HG02938 (cell line): ENCODE measurements at regions not wholly inside any gene's neighbourhood (a gene's known extent, or its start where the extent isn't known, plus 50 kb on each side); places are given as distances from the start of the nearest gene placed in this dataset.
"Not testable (repeated sequence)": the region's sequence is repeated elsewhere in the genome, so short reads cannot be mapped to it uniquely, and the experiment has no call there.

ENCODE experiments used
- ATAC-seq: cut with Tn5 transposase; IDR thresholded peaks from one replicate; pipeline ENCODE4 v1.9.1; 2021; ENCODE audit warnings: mild to moderate bottlenecking, moderate library complexity; ENCODE audit not compliant: unreplicated experiment

DNA sequence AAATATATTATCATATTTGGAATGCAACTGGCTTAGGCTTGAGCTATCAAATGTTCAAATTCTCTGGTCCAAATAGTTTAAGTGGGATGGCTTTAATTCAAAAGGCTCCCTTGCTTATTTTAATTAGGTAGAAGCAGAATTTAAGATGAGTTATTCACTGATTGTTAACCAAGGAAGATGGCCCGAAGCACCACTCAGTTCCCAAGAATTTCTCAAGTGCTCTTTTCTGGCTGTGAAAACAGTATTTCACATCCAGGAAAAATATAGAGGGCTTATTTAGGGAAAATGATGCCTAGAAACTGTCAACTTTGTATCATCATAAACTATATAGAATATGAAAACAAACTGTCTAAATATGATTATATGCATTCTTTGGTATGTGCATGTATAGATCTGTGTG lies 246.5 kb upstream of the SFRP2 start:
- no peak for ATAC-seq

DNA sequence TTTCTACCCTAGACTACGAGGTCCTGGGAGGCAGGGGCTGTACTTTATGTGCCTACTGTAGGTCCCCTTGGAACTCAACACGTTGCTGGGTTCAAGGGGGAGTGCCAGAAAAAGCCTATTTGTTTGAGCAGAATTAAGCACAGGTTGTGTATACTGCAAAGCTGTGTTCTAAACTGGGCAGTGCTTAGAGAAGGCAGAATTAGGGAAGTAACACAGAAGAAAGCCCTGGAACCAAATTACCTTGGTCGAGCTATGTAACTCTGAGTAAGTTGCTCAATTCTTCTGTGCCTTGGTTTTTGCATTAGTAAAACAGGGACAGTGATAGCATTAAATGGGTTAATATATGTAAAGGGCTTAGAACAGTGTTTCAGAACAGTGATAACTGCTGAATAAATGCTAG lies 245.0 kb upstream of the SFRP2 start:
- no peak for ATAC-seq

DNA sequence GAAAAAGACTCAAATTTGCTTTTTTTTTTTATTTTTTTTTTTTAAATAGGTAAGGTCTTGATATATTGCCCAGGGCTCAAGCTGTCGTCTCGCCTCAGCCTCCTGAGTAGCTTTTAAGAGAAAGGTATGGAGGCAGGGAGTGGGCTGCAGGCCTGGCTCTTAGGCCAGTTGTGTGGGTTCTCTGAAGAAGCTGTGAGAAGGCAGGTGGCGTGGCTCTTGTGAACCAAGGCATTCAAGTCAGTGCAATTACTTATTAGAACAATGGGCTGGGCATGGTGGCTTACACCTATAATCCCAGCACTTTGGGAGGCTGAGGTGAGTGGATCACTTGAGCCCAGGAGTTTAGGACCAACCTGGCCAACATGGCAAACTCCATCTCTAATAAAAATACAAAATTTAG lies 244.0 kb upstream of the SFRP2 start:
- ATAC-seq, result no peak

DNA sequence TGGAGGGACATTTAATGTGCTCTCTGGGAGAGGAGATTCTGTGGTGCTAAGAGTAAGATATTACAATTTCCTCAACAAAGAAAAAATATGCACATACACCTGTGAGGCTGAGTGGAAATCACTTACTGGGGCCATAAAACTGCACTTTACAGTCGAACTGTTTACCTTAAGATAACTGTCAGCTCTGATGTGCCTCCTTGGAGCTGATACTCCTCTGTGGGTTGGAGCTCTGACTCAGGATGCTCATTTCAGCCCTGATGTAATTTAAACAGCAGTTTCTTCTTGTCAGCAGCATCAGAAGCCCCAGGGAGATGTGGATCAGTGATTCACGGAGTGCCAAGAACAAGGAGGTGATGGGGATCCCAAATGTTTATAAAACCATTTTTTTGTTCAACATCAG lies 241.9 kb upstream of the SFRP2 start:
- no peak for ATAC-seq

DNA sequence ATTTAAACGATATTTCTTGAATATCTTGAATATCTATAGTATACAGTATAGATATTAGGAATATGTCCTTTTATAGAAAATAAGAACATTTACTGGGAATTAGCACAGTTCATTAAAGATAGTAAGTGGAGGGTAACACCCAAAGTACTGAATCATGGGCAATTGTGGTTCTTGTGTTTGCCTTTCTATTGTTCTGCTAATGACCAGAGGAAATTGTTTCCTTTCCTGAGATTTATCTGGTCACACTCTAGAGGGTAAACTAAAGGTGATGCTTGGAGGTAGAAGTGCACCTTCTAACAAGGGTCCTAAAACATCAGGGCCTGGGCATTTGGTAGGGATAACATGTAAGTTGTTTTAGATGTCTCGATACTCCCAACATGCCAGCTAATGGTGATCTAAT lies 241.3 kb upstream of the SFRP2 start:
- no peak for ATAC-seq

DNA sequence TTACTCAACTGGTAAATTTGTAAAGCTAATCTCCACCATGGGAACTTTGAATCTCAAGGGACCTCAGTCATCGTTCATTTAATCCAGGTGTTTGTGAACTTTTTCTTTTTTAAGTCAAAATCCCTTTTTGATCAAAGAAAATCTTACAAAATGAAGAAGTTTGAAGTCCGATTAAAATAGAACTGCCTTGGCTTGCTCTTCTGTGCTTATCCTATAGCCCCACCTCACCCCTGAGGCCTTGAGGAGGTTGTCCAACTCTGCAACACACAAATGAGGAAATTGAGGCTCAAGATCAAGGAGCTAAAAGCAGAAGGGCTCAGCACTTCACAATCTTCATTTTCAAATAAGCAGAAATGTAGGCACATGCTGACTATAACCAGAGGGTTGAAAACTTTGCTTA lies 240.3 kb upstream of the SFRP2 start:
- no peak for ATAC-seq

DNA sequence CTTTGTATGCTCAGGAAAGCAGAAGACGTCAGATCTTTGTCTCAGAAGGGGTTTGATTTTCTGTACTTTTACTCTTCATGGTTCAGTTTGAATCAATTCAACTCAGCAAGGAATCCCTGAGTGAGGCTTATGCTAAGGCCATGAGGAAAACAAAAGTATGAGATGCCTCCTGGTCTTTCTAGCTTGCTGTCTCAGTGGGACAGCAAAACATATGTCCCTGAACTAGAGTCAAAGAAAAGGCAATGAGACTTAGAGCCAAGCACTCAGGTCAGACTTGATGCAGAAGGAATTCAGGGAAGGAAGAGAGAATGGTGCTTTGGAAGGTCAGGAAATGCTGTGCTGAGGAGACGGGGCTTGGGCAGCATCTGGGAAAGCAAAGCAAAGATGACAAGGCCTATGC lies 236.2 kb upstream of the SFRP2 start:
- no peak for ATAC-seq

DNA sequence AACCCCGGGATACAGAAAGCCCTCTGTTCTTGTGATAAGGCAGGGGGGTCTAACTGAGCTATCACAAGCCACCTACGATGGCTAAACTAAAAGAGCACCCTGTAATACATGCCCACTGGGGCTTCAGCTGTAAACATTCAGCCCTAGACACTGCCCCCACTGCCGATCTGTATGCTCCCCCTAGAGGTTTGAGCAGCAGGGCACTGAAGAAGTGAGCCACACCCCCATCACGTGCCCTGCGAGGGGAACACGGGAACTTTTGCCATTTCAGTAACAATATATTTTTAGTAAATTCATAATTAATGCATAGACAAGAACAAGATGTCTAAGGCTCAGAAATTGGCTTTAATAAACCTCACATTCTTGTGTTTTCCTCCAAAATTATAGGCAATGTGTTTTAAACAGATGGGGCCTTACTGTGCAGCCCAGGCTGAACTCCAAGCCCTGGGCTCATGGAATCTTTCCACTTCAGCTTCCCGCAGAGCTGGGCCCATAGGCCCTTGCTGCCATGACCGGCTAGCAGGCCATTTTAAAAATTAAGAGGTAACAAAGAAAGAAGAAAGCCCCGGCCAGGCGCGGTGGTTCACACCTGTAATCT lies 235.3 kb upstream of the SFRP2 start:
- ATAC-seq, result no peak

DNA sequence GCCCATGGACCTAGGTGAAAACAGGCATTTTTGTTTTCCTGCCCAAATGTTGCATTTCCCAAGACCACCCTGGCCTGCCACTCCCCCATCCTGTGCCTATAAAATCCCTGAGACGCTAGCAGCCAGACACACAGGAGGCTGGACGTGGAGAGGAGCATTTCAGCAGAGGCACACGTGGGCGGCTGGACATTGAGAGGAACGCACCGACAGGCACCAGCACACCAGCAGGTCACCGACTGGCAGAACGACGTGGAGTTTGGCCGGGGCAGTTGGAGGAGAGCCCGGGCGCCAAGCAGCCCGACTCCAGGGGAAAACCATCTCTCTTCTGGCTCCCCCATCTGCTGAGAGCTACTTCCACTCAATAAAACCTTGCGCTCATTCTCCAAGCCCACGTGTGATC lies 234.8 kb upstream of the SFRP2 start:
- not testable (repeated sequence) for ATAC-seq

DNA sequence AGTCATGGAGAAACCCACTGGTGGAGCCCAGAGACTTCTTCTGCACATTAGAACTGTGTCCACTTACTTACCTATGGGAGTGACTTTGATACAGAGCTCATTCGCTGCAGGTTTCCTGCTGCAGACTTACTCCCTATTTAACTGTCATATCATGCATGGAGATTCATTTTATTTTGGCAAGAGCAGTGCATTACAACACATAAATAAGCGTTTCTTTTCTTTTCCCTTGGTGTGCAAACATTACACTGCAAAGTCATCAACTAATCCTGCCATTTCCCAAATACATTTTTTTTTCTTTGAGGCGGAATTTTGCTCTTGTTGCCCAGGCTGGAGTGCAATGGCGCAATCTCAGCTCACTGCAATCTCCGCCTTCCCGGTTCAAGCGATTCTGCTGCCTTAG lies 230.9 kb upstream of the SFRP2 start:
- no peak for ATAC-seq

DNA sequence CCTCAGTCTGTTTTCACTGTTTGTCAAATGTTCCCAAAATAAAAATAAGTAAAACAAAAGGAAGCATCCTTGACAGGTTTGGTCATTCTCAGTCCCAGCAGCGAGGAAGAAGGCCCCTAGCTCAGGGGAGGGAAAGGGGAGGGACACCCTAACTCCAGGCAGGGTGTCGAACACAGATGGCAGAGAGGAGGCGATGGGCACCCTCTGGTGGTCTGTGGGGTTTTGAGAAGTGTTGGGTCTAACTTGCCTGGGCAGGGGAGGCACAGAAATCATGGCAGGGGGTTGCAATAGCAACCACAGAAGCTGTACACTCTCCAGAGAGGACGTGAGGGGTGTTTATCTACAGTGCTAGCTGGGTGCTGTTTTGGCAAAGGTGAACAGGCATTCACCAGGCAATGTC lies 229.8 kb upstream of the SFRP2 start:
- ATAC-seq, result no peak

DNA sequence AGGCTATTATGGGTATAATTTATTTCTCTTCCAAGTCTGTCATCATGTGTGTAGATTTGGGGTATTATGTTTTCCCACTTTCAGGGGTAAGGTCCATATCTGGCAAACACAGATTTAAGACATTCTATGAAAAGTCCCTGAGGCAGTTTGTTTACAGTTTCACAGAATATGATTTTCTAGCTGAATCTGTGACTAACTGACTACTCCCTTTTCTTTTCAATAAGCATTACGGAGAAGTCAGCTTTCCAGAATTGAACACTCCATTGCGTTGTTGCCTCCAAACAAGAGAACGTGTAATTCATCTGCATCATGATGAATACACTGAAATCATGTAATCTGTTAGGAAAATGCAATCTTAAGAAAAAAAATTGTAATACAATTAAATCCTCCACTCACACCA lies 226.7 kb upstream of the SFRP2 start:
- no peak for ATAC-seq

DNA sequence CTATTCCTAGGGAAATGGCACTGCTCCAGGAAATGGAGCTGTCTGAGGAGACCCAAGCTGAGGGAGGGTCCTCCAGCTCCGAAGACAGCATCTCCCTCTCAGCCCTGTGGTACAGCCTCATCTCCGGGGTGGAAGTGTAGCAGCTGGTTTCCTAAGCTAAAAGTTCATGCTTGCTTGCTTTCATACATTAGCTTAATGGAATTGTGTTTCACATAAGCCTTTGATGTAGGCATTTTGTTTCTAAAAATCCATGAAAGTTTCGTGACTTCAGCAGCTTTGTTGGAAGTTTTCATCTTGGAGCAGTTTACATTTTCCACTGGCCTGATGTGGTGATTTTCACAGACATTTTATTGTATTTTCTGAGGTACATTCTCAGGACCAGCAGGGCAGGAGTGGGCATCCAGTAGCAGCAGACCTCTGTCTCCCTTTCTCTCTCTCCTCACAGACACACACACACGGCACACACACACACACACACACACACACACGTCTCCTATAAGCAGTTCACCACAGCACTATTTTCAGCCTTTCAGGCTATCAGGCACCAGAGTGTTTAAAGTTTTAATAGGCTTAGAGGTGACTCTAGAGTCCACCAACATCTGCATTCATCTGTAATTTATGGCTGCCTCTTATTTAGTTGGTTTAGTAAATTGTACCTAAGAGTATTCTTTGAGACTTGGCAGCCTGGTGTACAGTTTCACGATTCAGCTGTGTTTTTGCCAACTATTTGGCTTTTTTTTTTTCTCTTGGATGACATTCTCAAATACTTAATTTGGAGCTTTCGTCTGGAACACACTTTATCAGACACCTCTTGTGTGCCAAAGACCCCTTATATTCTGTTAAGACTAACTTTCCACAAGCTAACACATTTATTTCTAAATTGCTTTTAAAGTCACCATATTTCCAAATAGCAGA lies 225.8 kb upstream of the SFRP2 start:
- no peak for ATAC-seq

DNA sequence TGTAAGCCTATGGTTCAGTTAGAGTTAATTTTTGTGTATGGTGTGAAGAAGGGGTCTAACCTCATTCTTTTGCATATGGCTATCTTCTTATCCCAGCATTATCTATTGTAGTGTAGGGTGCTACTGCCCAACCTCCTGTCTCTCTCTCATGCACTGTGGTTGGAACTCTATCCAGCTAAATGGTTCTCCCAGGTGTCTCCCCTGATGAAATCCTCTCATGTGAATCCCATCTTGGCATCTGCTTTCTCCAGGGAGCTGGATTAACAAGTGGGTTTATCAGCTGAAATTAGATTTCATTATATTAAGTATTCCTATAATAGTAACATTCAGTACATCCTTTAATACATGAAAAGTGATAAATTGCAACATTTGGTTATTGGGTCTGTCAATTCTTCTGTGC lies 224.7 kb upstream of the SFRP2 start:
- ATAC-seq, result no peak

DNA sequence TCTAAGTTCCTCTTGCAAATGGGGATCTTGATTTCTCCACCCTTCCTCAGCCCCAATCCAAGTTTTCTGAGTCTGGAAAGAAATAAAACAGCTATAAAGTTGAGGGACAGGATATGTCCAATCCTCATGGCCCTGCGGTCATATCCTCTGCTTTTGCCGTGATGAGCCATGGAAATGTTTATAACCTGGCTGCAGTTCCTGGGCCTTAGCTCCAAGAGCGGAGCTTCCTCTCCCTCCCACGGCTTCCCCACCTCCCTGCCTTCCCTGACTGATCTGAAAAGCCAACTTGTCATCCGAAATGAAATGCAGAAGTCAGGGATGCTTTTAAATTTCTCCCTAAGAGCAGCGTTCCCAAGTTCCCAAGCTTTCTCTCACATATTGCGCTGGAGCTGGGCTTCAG lies 221.5 kb upstream of the SFRP2 start:
- ATAC-seq, result no peak

DNA sequence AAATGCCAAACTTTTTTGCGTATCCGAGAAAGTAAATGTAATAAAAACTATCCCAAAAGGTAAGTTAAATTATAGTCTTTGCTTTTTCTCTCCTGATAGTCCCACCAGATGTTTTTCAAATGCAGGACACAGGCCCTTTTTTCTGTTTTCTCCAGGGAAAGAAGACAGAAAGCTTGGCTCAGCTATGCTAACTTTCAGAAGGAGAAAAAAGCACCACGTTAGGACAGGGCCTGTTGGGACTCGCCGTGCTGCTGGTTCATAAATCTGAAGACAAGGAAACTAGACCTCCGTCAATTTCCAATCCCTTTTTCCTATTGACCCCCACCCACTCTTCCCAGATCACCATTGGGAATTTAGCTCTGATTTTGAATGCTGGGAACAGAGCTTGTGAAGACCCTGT lies 220.9 kb upstream of the SFRP2 start:
- no peak for ATAC-seq

DNA sequence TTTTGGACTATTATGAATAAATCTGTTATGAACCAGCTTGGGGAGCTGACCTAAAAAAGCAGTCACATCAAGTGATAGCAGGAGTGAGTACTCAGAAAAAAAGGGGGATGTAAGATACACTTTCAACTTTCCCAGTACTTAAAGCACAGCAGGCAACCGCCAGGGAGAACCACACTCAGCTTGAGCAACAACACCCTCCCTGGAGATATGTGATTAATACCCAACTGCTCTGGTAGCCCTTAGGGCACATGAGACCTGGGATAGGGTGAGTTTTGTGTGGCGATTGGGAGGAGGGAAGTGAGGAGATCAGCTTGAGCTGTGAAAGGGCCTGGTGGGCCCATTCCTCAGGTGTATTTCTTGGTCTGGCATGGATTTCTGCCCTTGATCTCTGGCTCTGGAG lies 220.3 kb upstream of the SFRP2 start:
- ATAC-seq, result no peak

DNA sequence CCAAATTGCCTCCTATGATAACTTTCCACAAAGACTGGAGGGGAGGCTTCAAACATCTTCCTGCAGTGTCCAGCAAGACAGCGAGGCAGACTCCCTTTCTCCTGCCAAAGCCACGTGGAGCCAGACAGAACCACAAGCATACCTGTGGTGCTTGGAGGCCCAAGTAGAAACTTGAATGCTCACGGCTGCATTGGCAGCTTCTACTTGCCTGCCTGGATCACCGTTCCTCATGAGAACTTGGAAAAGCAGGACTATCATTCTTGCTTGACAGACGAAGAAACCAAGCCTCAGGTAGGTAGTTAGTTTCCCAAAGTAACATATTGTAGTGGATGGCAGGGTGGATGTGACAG lies 216.3 kb upstream of the SFRP2 start:
- no peak for ATAC-seq

DNA sequence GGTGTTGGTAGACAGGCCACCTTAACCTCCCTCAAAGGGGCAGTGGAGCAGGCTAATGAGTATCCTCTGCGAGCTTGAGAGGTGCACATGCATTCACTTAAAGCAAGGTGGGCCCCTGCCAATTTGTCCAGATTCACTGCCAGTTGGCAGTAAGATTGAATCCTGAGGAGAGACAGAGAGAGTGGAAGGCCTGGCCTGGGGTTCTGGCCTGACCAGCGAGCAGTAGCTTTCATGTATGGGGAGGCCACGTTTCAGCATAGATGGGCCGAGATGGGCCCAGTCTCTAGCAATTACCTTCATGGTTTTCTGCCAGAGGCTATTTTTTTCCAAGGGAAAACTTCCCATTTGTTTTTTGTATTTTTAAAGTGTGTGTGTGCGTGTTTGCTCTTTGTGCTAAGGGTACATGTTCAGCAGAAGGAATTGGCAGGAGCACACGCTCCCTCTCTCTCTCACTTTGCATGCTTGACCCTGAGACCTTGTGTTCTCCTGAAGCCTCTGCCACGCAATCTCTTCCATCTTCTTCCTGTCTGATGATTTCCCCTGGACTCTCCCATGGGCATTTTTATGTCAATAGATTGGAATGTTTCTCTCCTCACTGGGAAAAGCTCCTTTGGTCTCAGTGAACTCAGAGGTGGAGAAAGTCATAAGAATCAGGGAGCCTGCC lies 215.8 kb upstream of the SFRP2 start:
- no peak for ATAC-seq

DNA sequence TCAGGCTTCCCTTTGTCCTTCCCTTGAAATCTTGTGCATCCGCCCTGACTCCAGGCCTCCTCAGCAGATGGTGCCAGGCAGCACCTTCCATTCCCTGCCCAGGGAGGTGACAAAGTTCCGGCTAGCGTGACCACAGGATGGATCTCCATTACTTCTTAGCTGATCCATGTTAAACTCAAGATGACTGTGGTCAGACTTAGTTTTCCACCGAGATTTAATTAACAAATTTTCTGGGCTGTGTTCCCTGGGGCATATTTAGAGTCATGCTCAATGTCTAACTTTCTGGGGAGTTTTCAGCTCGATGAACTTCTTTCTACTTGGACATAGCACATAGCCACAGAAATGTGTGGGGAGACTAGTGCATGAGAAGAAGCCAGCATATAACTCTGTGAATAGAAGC lies 215.1 kb upstream of the SFRP2 start:
- no peak for ATAC-seq

DNA sequence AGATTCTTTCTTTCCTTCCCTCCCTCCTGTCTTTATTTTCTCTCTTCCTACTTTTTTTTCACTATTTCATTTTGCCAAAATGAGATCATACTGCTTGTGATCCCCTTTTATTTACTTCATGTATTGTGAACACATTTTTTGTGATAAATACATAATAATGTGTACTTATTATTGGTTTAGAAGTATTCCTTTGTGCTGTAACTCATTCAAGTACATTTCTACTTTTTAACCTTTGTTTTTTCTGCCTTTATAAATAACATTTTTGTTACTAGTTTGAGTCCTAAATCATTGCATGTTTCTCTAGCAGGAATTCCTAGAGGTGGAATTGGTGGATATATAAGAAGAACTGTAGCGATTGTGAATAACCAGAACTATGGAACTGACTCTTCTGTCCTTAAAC lies 214.5 kb upstream of the SFRP2 start:
- no peak for ATAC-seq

DNA sequence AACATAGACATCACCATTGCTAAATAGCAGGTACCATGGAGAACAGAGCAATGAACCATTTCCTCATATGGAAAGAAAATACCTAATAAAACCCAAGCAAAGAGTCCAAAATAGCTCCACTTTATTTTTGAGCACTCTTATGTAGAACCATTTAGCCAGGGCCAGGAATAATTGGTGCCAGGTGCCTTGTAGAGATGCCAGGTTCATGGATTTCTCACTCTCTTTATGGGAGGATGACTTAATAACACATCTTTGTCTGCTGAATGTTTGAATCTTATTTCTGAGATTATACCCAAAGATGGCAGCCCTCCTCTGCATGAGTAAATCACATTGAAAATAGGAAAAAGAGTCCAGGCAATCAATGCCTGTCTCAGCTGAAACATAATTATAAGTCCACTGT lies 212.3 kb upstream of the SFRP2 start:
- ATAC-seq, result no peak
